ENCODE measurements at regions not wholly inside any gene's neighbourhood (a gene's known extent, or its start where the extent isn't known, plus 50 kb on each side); places are given as distances from the start of the nearest gene placed in this dataset.

- CTCF ChIA-PET = no interaction called here
- peaks cover 5% of the 10 kb centered on the region for H3K27me3 Mint-ChIP-seq
- no peaks in the 10 kb centered on the region for H3K9me3 ChIP-seq (ENCODE audit: control insufficient read depth in 1 of 2, insufficient read depth in 1 of 2, low read length in 2 of 2)
- H3K4me1 Mint-ChIP-seq (ENCODE audit: low read depth) = no peaks in the 10 kb centered on the region
- no peaks in the 10 kb centered on the region for H3K36me3 ChIP-seq (ENCODE audit: insufficient read depth, low read length)
- H3K9me3 Mint-ChIP-seq = peaks cover 2% of the 10 kb centered on the region
- ATAC-seq (ENCODE audit: poor library complexity) = no peak
- H3K4me3 Mint-ChIP-seq = no peak overlapping the region
- TF ChIP-seq CTCF (IDR thresholded peaks at IDR 0.05) = no peak
- no peak for DNase-seq
- H3K27ac Mint-ChIP-seq = no peak overlapping the region
- H3K27ac ChIP-seq (ENCODE audit: low read depth in 1 of 2, low read length in 2 of 2) = no peak overlapping the region
- POLR2A ChIA-PET = no interaction called here
- no peaks in the 10 kb centered on the region for H3K27me3 ChIP-seq (ENCODE audit: control insufficient read depth in 1 of 2, insufficient read depth in 2 of 2, low read length in 2 of 2)
- H3K4me1 ChIP-seq (ENCODE audit: insufficient read depth, low read length) = no peaks in the 10 kb centered on the region
- H3K4me3 ChIP-seq (ENCODE audit: low read length) = no peak overlapping the region
- H3K36me3 Mint-ChIP-seq (ENCODE audit: low read depth) = no peaks in the 10 kb centered on the region
- intact Hi-C loops (cut with DNase I, micrococcal nuclease) = no loop called here
These were observed 588.5 kb upstream of the ZEB2 start for GRCh38 chr2:145108361-145108778.

- ATAC-seq (ENCODE audit: poor library complexity) (no peak), DNase-seq (no peak)
- H3K4me1 Mint-ChIP-seq (ENCODE audit: low read depth) = no peaks in the 10 kb centered on the region
- no peaks in the 10 kb centered on the region for H3K9me3 ChIP-seq (ENCODE audit: control insufficient read depth in 1 of 2, insufficient read depth in 1 of 2, low read length in 2 of 2)
- H3K36me3 ChIP-seq (ENCODE audit: insufficient read depth, low read length) = no peaks in the 10 kb centered on the region
- peaks cover 5% of the 10 kb centered on the region for H3K9me3 Mint-ChIP-seq
- H3K27ac Mint-ChIP-seq = no peak overlapping the region
- no peak for TF ChIP-seq CTCF (IDR thresholded peaks at IDR 0.05)
- ChIA-PET POLR2A (no interaction called here), CTCF (no interaction called here)
- H3K4me1 ChIP-seq (ENCODE audit: insufficient read depth, low read length) = no peaks in the 10 kb centered on the region
- intact Hi-C loops (cut with DNase I, micrococcal nuclease) = no loop called here
- H3K36me3 Mint-ChIP-seq (ENCODE audit: low read depth) = no peaks in the 10 kb centered on the region
- H3K4me3 ChIP-seq (ENCODE audit: low read length) = no peak overlapping the region
- H3K27me3 ChIP-seq (ENCODE audit: control insufficient read depth in 1 of 2, insufficient read depth in 2 of 2, low read length in 2 of 2) = no peaks in the 10 kb centered on the region
- no peak overlapping the region for H3K4me3 Mint-ChIP-seq
- H3K27ac ChIP-seq (ENCODE audit: low read depth in 1 of 2, low read length in 2 of 2) = no peak overlapping the region
- H3K27me3 Mint-ChIP-seq = peaks cover under 1% of the 10 kb centered on the region
These were observed 586.4 kb upstream of the ZEB2 start for GRCh38 chr2:145106293-145106692.

- Histone ChIP-seq H3K4me3 (ENCODE audit: low read length) (no peak overlapping the region), H3K27me3 (ENCODE audit: control insufficient read depth in 1 of 2, insufficient read depth in 2 of 2, low read length in 2 of 2) (no peaks in the 10 kb centered on the region), H3K9me3 (ENCODE audit: control insufficient read depth in 1 of 2, insufficient read depth in 1 of 2, low read length in 2 of 2) (no peaks in the 10 kb centered on the region), H3K27ac (ENCODE audit: low read depth in 1 of 2, low read length in 2 of 2) (no peak overlapping the region), H3K36me3 (ENCODE audit: insufficient read depth, low read length) (no peaks in the 10 kb centered on the region), H3K4me1 (ENCODE audit: insufficient read depth, low read length) (no peaks in the 10 kb centered on the region)
- ChIA-PET CTCF (no interaction called here), POLR2A (no interaction called here)
- H3K9me3 Mint-ChIP-seq = peaks cover 3% of the 10 kb centered on the region
- TF ChIP-seq CTCF (IDR thresholded peaks at IDR 0.05) = no peak
- no peak overlapping the region for H3K27ac Mint-ChIP-seq
- no peak overlapping the region for H3K4me3 Mint-ChIP-seq
- no peak for DNase-seq
- no peaks in the 10 kb centered on the region for H3K4me1 Mint-ChIP-seq (ENCODE audit: low read depth)
- no peaks in the 10 kb centered on the region for H3K36me3 Mint-ChIP-seq (ENCODE audit: low read depth)
- H3K27me3 Mint-ChIP-seq = no peaks in the 10 kb centered on the region
- no peak for ATAC-seq (ENCODE audit: poor library complexity)
- intact Hi-C loops (cut with DNase I, micrococcal nuclease) = no loop called here
These were observed 582.8 kb upstream of the ZEB2 start for GRCh38 chr2:145102706-145103105.
